GM23338 (cell line): ENCODE measurements at regions not wholly inside any gene's neighbourhood (a gene's known extent, or its start where the extent isn't known, plus 50 kb on each side); places are given as distances from the start of the nearest gene placed in this dataset.

Source experiments
- ATAC-seq: fragments of 200-7000 bp; cut with Tn5 transposase; 3 replicates; pipeline ENCODE4 v1.9.1; 2020
- DNase-seq: peaks from one replicate; pipeline ENCODE4 v3.0.0-alpha.2; 2015; ENCODE audit warnings: low spot score
- H2AFZ ChIP-seq: fragments of 200-600 bp; sonication (generic); 2 replicates; pipeline ENCODE4 v1.8.0; 2016; ENCODE audit warnings: antibody characterized with exemption, mild to moderate bottlenecking, moderate library complexity
- H3F3A ChIP-seq: fragments of 200-600 bp; sonication (generic); replicated peaks from 2 replicates; pipeline ENCODE4 v1.8.0; 2017; ENCODE audit warnings: antibody characterized with exemption, mixed run types, low read depth
- H3K27ac ChIP-seq: fragments of 200-600 bp; sonication (generic); 2 replicates; pipeline ENCODE4 v1.6.1; 2016; ENCODE audit warnings: low read depth
- H3K27me3 ChIP-seq: fragments of 200-600 bp; sonication (generic); 2 replicates; pipeline ENCODE4 v1.8.0; 2016; ENCODE audit warnings: mild to moderate bottlenecking, mixed run types, moderate library complexity; ENCODE audit not compliant: insufficient read depth
- H3K36me3 ChIP-seq: fragments of 200-600 bp; sonication (generic); 2 replicates; pipeline ENCODE4 v1.8.0; 2016; ENCODE audit warnings: mild to moderate bottlenecking; ENCODE audit not compliant: insufficient read depth
- H3K4me1 ChIP-seq: fragments of 200-600 bp; sonication (generic); 2 replicates; pipeline ENCODE4 v1.8.0; 2016; ENCODE audit warnings: mild to moderate bottlenecking, moderate library complexity; ENCODE audit not compliant: insufficient read depth
- H3K4me2 ChIP-seq: fragments of 200-600 bp; sonication (generic); 2 replicates; pipeline ENCODE4 v1.7.1; 2017; ENCODE audit warnings: mixed run types
- H3K4me3 ChIP-seq: fragments of 200-600 bp; sonication (generic); 2 replicates; pipeline ENCODE4 v1.6.1; 2016; ENCODE audit warnings: mixed run types
- H3K79me2 ChIP-seq: fragments of 200-600 bp; sonication (generic); replicated peaks from 2 replicates; pipeline ENCODE4 v1.8.0; 2017; ENCODE audit warnings: mild to moderate bottlenecking; ENCODE audit not compliant: insufficient read depth
- H3K9me2 ChIP-seq: fragments of 200-600 bp; sonication (generic); 2 replicates; pipeline ENCODE4 v1.8.0; 2017; ENCODE audit not compliant: insufficient read depth
- H4K20me1 ChIP-seq: fragments of 200-600 bp; sonication (generic); replicated peaks from 2 replicates; pipeline ENCODE4 v1.8.0; 2017; ENCODE audit warnings: mild to moderate bottlenecking; ENCODE audit not compliant: insufficient read depth
- H3K27ac Mint-ChIP-seq: 2 replicates; pipeline ENCODE4 v1.8.0; 2020; ENCODE audit warnings: inconsistent platforms, mild to moderate bottlenecking, moderate library complexity, mixed read lengths
- H3K27me3 Mint-ChIP-seq: 3 replicates; pipeline ENCODE4 v1.8.0; 2022; ENCODE audit warnings: low read depth, mild to moderate bottlenecking, moderate library complexity, mixed read lengths, inconsistent platforms; ENCODE audit not compliant: insufficient read depth, poor library complexity
- H3K36me3 Mint-ChIP-seq: 3 replicates; pipeline ENCODE4 v1.8.0; 2021; ENCODE audit warnings: low read depth, mild to moderate bottlenecking, inconsistent platforms, moderate library complexity, mixed read lengths
- H3K4me1 Mint-ChIP-seq: 3 replicates; pipeline ENCODE4 v1.8.0; 2020; ENCODE audit warnings: mild to moderate bottlenecking, inconsistent platforms, mixed read lengths
- H3K4me3 Mint-ChIP-seq: 3 replicates; pipeline ENCODE4 v1.8.0; 2021; ENCODE audit warnings: moderate library complexity, mild to moderate bottlenecking, inconsistent platforms, mixed read lengths
- H3K9me3 Mint-ChIP-seq: 3 replicates; pipeline ENCODE4 v1.8.0; 2020; ENCODE audit warnings: moderate library complexity, mild to moderate bottlenecking, inconsistent platforms, mixed read lengths
- CREB1 ChIP-seq: fragments of 250-450 bp; sonication (Bioruptor Pico); IDR thresholded peaks from 2 replicates; pipeline ENCODE4 v1.5.0; 2020; ENCODE audit warnings: low read depth, mild to moderate bottlenecking, moderate library complexity
- EZH2 ChIP-seq: fragments of 200-600 bp; sonication (generic); IDR thresholded peaks from one replicate; pipeline ENCODE4 v1.8.0; 2017; ENCODE audit warnings: antibody characterized with exemption, mild to moderate bottlenecking, low read depth; ENCODE audit not compliant: unreplicated experiment
- EZH2phosphoT487 ChIP-seq: fragments of 200-600 bp; sonication (generic); IDR thresholded peaks from one replicate; pipeline ENCODE4 v1.8.1; 2018; ENCODE audit warnings: antibody characterized with exemption; ENCODE audit not compliant: unreplicated experiment
- JUNB ChIP-seq: IDR thresholded peaks from one replicate; pipeline ENCODE4 v1.6.1; 2016; ENCODE audit warnings: antibody characterized with exemption; ENCODE audit not compliant: unreplicated experiment
- NANOG ChIP-seq: IDR thresholded peaks from 2 replicates; pipeline ENCODE4 v1.6.1; 2016; ENCODE audit warnings: antibody characterized with exemption, borderline replicate concordance
- POLR2AphosphoS5 ChIP-seq: IDR thresholded peaks from 2 replicates; pipeline ENCODE4 v1.6.1; 2016; ENCODE audit warnings: antibody characterized with exemption, low read depth
- STAT1 ChIP-seq: IDR thresholded peaks from one replicate; pipeline ENCODE4 v1.6.1; 2016; ENCODE audit warnings: antibody characterized with exemption; ENCODE audit not compliant: unreplicated experiment
- ZNF114 ChIP-seq: fragments of 250-450 bp; sonication (Bioruptor Pico); IDR thresholded peaks from 2 replicates; pipeline ENCODE4 v1.5.0; 2020; ENCODE audit warnings: mild to moderate bottlenecking, moderate library complexity
- ZNF331 ChIP-seq: fragments of 250-450 bp; sonication (Bioruptor Pico); IDR thresholded peaks from 2 replicates; pipeline ENCODE4 v1.5.0; 2020; ENCODE audit warnings: low read depth, mild to moderate bottlenecking, moderate library complexity
- ZNF462 ChIP-seq: fragments of 250-450 bp; sonication (Bioruptor Pico); IDR thresholded peaks from 2 replicates; pipeline ENCODE4 v1.5.0; 2020; ENCODE audit warnings: mild to moderate bottlenecking, moderate library complexity
- TF ChIP-seq, protein P1 (sequence below): IDR thresholded peaks from 2 replicates; pipeline ENCODE4 v1.6.1; 2016; ENCODE audit warnings: antibody characterized with exemption
- TF ChIP-seq, protein P2 (sequence below): IDR thresholded peaks from one replicate; pipeline ENCODE4 v1.6.1; 2018; ENCODE audit warnings: antibody characterized with exemption; ENCODE audit not compliant: unreplicated experiment

- TF ChIP-seq ZNF114 (no peak), NANOG (no peak)
- ATAC-seq = no peak
- no peak overlapping the region for H3K27ac ChIP-seq
These were observed 56.9 kb upstream of the PIP5K1B start for GRCh38 chr9:68648164-68648563.

DNA sequence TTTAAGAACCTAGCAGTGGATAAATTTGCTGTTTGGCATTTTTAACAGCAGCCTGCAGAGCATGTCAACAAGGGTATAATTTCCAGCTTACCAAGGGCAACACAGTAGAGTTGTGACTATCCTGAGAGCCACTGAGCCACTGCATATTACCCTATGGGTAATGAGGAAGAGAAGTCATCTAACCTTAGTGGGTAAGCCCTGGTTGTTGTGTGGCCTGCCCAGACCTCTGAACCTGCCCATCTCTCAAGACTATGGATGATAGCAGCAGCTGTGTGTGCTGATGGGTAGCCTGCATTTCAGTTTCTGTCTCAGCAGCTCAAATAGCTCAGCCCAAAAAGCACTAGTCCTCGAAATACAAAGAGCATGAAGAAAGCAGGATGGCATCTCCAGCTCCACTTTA is 56.1 kb upstream of the PIP5K1B start:
- Histone ChIP-seq H3K9me2 (peaks cover 11% of the 10 kb centered on the region; the same call in 1 of the 2 replicates), H4K20me1 (no peaks in the 10 kb centered on the region), H3K4me2 (no peak overlapping the region), H3K36me3 (no peaks in the 10 kb centered on the region), H2AFZ (no peak overlapping the region), H3K27me3 (no peaks in the 10 kb centered on the region), H3K4me1 (no peaks in the 10 kb centered on the region), H3F3A (no peaks in the 10 kb centered on the region), H3K27ac (no peak overlapping the region), H3K4me3 (no peak overlapping the region), H3K79me2 (no peaks in the 10 kb centered on the region)
- H3K4me1 Mint-ChIP-seq = peaks cover 1% of the 10 kb centered on the region
- no peak overlapping the region for H3K4me3 Mint-ChIP-seq
- no peak for DNase-seq
- no peaks in the 10 kb centered on the region for H3K27me3 Mint-ChIP-seq
- ATAC-seq = no peak
- no peaks in the 10 kb centered on the region for H3K36me3 Mint-ChIP-seq
- H3K9me3 Mint-ChIP-seq = no peaks in the 10 kb centered on the region
- no peak overlapping the region for H3K27ac Mint-ChIP-seq
- TF ChIP-seq EZH2phosphoT487 (no peak), NANOG (no peak), EZH2 (no peak), STAT1 (no peak), ZNF462 (CRISPR knock-in tag) (no peak), JUNB (no peak), CREB1 (no peak), ZNF331 (CRISPR knock-in tag) (no peak), POLR2AphosphoS5 (no peak), ZNF114 (no peak)
- TF ChIP-seq, protein P1, sequence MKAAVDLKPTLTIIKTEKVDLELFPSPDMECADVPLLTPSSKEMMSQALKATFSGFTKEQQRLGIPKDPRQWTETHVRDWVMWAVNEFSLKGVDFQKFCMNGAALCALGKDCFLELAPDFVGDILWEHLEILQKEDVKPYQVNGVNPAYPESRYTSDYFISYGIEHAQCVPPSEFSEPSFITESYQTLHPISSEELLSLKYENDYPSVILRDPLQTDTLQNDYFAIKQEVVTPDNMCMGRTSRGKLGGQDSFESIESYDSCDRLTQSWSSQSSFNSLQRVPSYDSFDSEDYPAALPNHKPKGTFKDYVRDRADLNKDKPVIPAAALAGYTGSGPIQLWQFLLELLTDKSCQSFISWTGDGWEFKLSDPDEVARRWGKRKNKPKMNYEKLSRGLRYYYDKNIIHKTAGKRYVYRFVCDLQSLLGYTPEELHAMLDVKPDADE = no peak
- TF ChIP-seq, protein P2, sequence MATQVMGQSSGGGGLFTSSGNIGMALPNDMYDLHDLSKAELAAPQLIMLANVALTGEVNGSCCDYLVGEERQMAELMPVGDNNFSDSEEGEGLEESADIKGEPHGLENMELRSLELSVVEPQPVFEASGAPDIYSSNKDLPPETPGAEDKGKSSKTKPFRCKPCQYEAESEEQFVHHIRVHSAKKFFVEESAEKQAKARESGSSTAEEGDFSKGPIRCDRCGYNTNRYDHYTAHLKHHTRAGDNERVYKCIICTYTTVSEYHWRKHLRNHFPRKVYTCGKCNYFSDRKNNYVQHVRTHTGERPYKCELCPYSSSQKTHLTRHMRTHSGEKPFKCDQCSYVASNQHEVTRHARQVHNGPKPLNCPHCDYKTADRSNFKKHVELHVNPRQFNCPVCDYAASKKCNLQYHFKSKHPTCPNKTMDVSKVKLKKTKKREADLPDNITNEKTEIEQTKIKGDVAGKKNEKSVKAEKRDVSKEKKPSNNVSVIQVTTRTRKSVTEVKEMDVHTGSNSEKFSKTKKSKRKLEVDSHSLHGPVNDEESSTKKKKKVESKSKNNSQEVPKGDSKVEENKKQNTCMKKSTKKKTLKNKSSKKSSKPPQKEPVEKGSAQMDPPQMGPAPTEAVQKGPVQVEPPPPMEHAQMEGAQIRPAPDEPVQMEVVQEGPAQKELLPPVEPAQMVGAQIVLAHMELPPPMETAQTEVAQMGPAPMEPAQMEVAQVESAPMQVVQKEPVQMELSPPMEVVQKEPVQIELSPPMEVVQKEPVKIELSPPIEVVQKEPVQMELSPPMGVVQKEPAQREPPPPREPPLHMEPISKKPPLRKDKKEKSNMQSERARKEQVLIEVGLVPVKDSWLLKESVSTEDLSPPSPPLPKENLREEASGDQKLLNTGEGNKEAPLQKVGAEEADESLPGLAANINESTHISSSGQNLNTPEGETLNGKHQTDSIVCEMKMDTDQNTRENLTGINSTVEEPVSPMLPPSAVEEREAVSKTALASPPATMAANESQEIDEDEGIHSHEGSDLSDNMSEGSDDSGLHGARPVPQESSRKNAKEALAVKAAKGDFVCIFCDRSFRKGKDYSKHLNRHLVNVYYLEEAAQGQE = no peak

More at GRCh38 chr9:68648164-68648563, 56.9 kb upstream of the PIP5K1B start:
- peaks cover 3% of the 10 kb centered on the region for H3K4me1 Mint-ChIP-seq
- H3K27me3 ChIP-seq = no peaks in the 10 kb centered on the region
- H3K4me2 ChIP-seq = no peak overlapping the region
- no peaks in the 10 kb centered on the region for H4K20me1 ChIP-seq
- no peaks in the 10 kb centered on the region for H3K36me3 Mint-ChIP-seq
- no peaks in the 10 kb centered on the region for H3K4me1 ChIP-seq
- no peaks in the 10 kb centered on the region for H3K36me3 ChIP-seq
- H3K4me3 Mint-ChIP-seq = no peak overlapping the region
- peaks cover 11% of the 10 kb centered on the region; the same call in 1 of the 2 replicates for H3K9me2 ChIP-seq
- no peaks in the 10 kb centered on the region for H3F3A ChIP-seq
- DNase-seq = no peak
- no peak overlapping the region for H3K27ac Mint-ChIP-seq
- H3K9me3 Mint-ChIP-seq = no peaks in the 10 kb centered on the region
- no peak overlapping the region for H3K4me3 ChIP-seq
- no peaks in the 10 kb centered on the region for H3K79me2 ChIP-seq
- H2AFZ ChIP-seq = no peak overlapping the region
- H3K27me3 Mint-ChIP-seq = no peaks in the 10 kb centered on the region
